ENCODE measurements at regions not wholly inside any gene's neighbourhood (a gene's known extent, or its start where the extent isn't known, plus 50 kb on each side); places are given as distances from the start of the nearest gene placed in this dataset.

DNA sequence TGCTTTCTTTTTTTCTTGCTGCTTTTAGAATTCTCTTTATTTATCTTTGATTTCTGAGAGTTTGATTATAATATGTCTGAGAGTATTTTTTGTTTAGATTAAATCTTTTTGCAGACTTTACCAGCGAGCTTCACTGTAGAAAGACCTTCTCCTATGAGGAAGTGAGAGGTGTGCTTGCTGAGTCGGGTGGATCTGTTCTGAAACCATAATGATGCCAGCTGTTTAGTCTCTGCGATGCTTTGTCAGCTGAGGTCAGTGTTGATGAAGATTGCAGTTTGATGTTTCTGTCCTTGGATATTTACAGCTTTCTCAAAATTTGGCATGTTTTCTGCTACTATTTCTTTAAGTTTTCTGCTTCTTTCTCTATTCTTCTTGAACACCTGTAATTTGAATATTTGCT lies 309.1 kb upstream of the SLITRK6 start:
- TF ChIP-seq, protein P1, sequence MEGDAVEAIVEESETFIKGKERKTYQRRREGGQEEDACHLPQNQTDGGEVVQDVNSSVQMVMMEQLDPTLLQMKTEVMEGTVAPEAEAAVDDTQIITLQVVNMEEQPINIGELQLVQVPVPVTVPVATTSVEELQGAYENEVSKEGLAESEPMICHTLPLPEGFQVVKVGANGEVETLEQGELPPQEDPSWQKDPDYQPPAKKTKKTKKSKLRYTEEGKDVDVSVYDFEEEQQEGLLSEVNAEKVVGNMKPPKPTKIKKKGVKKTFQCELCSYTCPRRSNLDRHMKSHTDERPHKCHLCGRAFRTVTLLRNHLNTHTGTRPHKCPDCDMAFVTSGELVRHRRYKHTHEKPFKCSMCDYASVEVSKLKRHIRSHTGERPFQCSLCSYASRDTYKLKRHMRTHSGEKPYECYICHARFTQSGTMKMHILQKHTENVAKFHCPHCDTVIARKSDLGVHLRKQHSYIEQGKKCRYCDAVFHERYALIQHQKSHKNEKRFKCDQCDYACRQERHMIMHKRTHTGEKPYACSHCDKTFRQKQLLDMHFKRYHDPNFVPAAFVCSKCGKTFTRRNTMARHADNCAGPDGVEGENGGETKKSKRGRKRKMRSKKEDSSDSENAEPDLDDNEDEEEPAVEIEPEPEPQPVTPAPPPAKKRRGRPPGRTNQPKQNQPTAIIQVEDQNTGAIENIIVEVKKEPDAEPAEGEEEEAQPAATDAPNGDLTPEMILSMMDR (IDR thresholded peaks at IDR 0.05), result no peak
- TF ChIP-seq POLR2A (IDR thresholded peaks at IDR 0.05), result no peak
